Loucy (cell line): ENCODE measurements at regions not wholly inside any gene's neighbourhood (a gene's known extent, or its start where the extent isn't known, plus 50 kb on each side); places are given as distances from the start of the nearest gene placed in this dataset.

Experiments used
- H2AFZ ChIP-seq: fragments of 200-600 bp; sonication (generic); 2 replicates; pipeline ENCODE4 v1.6.0; 2016; ENCODE audit warnings: antibody characterized with exemption, mild to moderate bottlenecking, low read length, moderate library complexity
- H3F3A ChIP-seq: fragments of 200-600 bp; 2 replicates; pipeline ENCODE4 v1.6.0; 2016; ENCODE audit warnings: antibody characterized with exemption, low read depth, mild to moderate bottlenecking
- H3K27me3 ChIP-seq: fragments of 200-600 bp; sonication (generic); 2 replicates; pipeline ENCODE4 v1.6.1; 2014; ENCODE audit warnings: low read length, mild to moderate bottlenecking; ENCODE audit not compliant: insufficient read depth, poor library complexity, severe bottlenecking
- H3K36me3 ChIP-seq: fragments of 200-600 bp; sonication (generic); 2 replicates; pipeline ENCODE4 v1.6.1; 2016; ENCODE audit warnings: low read length; ENCODE audit not compliant: insufficient read depth
- H3K4me1 ChIP-seq: fragments of 200-600 bp; sonication (generic); 2 replicates; pipeline ENCODE4 v1.5.1; 2014; ENCODE audit warnings: low read length, mild to moderate bottlenecking; ENCODE audit not compliant: insufficient read depth, poor library complexity, severe bottlenecking
- H3K4me2 ChIP-seq: fragments of 200-600 bp; sonication (generic); 2 replicates; pipeline ENCODE4 v1.6.0; 2014; ENCODE audit warnings: antibody characterized with exemption, low read length, low read depth, mild to moderate bottlenecking; ENCODE audit not compliant: poor library complexity, severe bottlenecking
- H3K4me3 ChIP-seq: fragments of 200-600 bp; sonication (generic); 2 replicates; pipeline ENCODE4 v1.5.1; 2014; ENCODE audit warnings: low read length, mild to moderate bottlenecking, mixed read lengths; ENCODE audit not compliant: poor library complexity, severe bottlenecking
- H3K79me2 ChIP-seq: fragments of 200-600 bp; sonication (generic); 2 replicates; pipeline ENCODE4 v1.6.1; 2014; ENCODE audit warnings: low read length; ENCODE audit not compliant: insufficient read depth
- H3K9ac ChIP-seq: fragments of 200-600 bp; sonication (generic); 2 replicates; pipeline ENCODE4 v1.6.0; 2014; ENCODE audit warnings: mild to moderate bottlenecking, low read depth, low read length, moderate library complexity; ENCODE audit not compliant: poor library complexity, severe bottlenecking
- H3K9me2 ChIP-seq: fragments of 200-600 bp; sonication (generic); replicated peaks from 2 replicates; pipeline ENCODE4 v1.6.1; 2016; ENCODE audit warnings: low read depth, low read length, mixed read lengths
- H3K9me3 ChIP-seq: fragments of 200-600 bp; sonication (generic); 2 replicates; pipeline ENCODE4 v1.6.1; 2014; ENCODE audit warnings: mild to moderate bottlenecking, antibody characterized with exemption, low read length, low read depth; ENCODE audit not compliant: insufficient read depth
- H4K20me1 ChIP-seq: fragments of 200-600 bp; sonication (generic); 2 replicates; pipeline ENCODE4 v1.6.0; 2014; ENCODE audit warnings: antibody characterized with exemption, low read length, mild to moderate bottlenecking; ENCODE audit not compliant: insufficient read depth, poor library complexity, severe bottlenecking
- EZH2phosphoT487 ChIP-seq: fragments of 200-600 bp; IDR thresholded peaks from 2 replicates; pipeline ENCODE4 v1.6.1; 2018; ENCODE audit warnings: antibody characterized with exemption, mild to moderate bottlenecking, moderate library complexity, borderline replicate concordance
- TF ChIP-seq, protein P1 (sequence below): fragments of 200-600 bp; sonication (generic); conservative IDR thresholded peaks from 2 replicates; pipeline ENCODE4 v1.5.1; 2014; ENCODE audit warnings: mild to moderate bottlenecking, antibody characterized with exemption, low read length

DNA sequence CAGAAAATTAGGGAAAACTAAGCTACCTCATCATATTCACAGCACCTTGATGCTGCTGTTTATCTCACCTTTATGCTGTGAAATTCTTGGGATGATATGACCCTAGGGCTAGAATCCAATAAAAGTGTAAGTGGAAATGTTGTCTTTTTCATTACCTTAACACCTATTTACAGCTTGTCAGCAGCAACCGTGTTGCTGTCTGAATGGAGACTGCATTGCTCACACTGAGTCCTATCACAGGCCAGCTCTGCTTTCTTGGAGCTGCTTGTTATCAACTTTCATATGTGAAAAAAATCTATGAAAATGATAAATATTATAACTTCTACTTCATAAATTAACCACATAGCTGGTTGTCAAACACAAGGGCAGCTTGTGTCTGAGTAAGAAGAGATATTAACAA is 789.5 kb downstream of the TECRL start:
- Histone ChIP-seq H3K27me3 (no peaks in the 10 kb centered on the region), H3K4me1 (no peaks in the 10 kb centered on the region), H3K36me3 (no peaks in the 10 kb centered on the region), H2AFZ (no peak overlapping the region), H3K9ac (no peak overlapping the region), H3F3A (no peaks in the 10 kb centered on the region), H3K79me2 (no peaks in the 10 kb centered on the region), H4K20me1 (no peaks in the 10 kb centered on the region), H3K9me3 (no peaks in the 10 kb centered on the region), H3K4me2 (no peak overlapping the region), H3K9me2 (no peaks in the 10 kb centered on the region), H3K4me3 (no peak overlapping the region)
- no peak for TF ChIP-seq EZH2phosphoT487
- TF ChIP-seq, protein P1, sequence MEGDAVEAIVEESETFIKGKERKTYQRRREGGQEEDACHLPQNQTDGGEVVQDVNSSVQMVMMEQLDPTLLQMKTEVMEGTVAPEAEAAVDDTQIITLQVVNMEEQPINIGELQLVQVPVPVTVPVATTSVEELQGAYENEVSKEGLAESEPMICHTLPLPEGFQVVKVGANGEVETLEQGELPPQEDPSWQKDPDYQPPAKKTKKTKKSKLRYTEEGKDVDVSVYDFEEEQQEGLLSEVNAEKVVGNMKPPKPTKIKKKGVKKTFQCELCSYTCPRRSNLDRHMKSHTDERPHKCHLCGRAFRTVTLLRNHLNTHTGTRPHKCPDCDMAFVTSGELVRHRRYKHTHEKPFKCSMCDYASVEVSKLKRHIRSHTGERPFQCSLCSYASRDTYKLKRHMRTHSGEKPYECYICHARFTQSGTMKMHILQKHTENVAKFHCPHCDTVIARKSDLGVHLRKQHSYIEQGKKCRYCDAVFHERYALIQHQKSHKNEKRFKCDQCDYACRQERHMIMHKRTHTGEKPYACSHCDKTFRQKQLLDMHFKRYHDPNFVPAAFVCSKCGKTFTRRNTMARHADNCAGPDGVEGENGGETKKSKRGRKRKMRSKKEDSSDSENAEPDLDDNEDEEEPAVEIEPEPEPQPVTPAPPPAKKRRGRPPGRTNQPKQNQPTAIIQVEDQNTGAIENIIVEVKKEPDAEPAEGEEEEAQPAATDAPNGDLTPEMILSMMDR = no peak

DNA sequence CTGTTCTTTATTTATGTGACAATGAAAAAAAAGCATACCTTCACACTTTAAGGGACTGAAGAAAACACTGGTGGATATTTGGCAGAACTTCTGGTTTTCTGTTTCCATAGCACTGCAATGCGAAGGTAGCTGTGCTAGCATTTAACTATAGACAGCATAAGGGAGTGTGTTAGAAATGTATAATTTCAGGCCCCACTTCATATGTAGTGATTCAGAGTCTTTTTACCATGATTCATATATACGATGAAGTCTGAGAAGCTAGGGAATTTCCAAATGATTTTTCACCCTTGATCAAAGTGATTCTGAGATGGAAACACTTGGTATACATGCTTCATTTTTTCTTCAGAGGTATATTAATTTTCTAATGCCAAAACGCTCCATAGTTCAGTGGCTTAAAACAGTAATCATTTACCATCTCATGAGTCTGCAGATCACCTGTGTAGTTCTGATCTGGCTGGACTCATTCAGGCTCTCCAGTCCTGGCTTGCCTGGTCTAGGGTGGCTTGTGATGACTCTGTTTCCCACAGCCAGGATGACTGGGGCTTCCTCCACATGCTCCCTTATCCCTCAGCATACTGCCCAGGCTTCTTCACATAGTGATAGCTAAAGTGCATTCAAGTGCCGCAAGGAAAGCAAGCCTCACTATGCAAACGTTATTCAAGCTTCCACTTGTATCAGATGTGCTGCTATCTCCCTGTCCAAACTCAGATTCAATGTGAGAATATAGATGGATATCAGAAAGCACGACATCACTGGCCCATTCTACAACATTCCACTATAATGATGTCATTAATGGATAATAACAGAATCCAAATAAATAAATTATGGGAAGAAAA is 790.1 kb downstream of the TECRL start:
- Histone ChIP-seq H2AFZ (no peak overlapping the region), H4K20me1 (no peaks in the 10 kb centered on the region), H3K27me3 (no peaks in the 10 kb centered on the region), H3K4me1 (no peaks in the 10 kb centered on the region), H3K9ac (no peak overlapping the region), H3K4me2 (no peak overlapping the region), H3K9me2 (no peaks in the 10 kb centered on the region), H3K4me3 (no peak overlapping the region), H3K9me3 (no peaks in the 10 kb centered on the region), H3F3A (no peaks in the 10 kb centered on the region), H3K79me2 (no peaks in the 10 kb centered on the region), H3K36me3 (no peaks in the 10 kb centered on the region)
- TF ChIP-seq, protein P1 = no peak

DNA sequence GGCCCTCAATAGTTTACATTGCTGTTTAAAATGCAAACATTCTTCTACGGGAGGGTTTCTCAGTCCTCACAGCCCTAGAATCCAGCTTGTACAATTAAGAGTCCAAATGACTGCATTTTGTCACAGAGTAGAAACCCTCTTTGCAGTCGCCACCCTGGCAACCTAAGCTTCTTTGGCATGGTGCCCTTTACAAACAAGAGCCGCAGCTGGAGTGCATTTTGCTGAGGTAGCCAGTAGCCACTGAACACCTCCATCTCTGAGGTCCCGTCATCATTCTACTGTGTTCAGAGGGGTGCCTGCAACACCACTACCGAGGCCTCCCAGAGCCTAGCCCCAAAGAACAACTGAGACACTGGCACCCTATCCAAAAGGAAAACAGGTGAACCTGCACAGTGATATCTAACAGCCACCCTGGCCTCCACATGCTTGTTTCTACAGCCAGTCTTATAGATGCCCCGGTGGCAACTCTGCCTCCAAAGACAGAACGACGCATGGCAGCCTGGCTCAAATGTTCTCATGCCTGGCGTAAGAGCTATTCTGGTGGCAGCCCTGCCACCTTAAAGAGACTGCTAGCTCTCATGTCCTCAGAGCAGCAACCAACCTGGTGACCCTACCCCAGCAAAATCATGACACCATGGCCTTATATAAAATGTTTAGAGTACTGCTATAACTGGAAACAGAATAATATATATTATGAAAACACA is 801.9 kb downstream of the TECRL start:
- Histone ChIP-seq H2AFZ (no peak overlapping the region), H3K4me1 (no peaks in the 10 kb centered on the region), H3K36me3 (no peaks in the 10 kb centered on the region), H3K79me2 (no peaks in the 10 kb centered on the region), H3K4me3 (no peak overlapping the region), H3K9ac (no peak overlapping the region), H4K20me1 (no peaks in the 10 kb centered on the region), H3K9me2 (no peaks in the 10 kb centered on the region), H3F3A (no peaks in the 10 kb centered on the region), H3K9me3 (no peaks in the 10 kb centered on the region), H3K4me2 (no peak overlapping the region), H3K27me3 (no peaks in the 10 kb centered on the region)
- TF ChIP-seq, protein P1 = no peak
- no peak for TF ChIP-seq EZH2phosphoT487
